ENCODE measurements at regions not wholly inside any gene's neighbourhood (a gene's known extent, or its start where the extent isn't known, plus 50 kb on each side); places are given as distances from the start of the nearest gene placed in this dataset.

DNA sequence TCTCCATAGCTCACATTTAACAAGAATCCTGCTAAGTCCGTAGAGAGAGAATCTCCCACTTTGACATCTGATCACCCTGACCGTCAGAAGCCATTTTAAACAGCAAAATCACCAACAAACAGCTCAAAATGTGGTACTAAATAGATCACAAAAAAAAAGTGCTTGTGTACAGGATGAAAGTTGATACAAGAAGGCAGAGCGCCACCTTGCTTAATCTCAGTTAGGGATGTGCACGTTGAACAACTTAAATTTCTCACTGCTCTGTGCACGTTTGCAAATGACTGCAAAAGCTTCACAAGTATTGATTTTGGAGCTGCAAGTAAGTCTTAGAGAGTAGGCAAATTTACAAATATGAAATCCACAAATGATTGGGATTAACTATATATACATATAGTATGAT lies 63.1 kb upstream of the NREP start:
- Histone ChIP-seq H2BK5ac (ENCODE audit: low read depth, low read length, poor library complexity, severe bottlenecking) (no peak overlapping the region), H3K27me3 (ENCODE audit: control insufficient read depth, insufficient read depth, low read length) (no peaks in the 10 kb centered on the region), H4K5ac (ENCODE audit: low read depth, low read length) (no peak overlapping the region), H4K91ac (ENCODE audit: insufficient read depth, low read depth, low read length) (no peak overlapping the region), H3K4me1 (ENCODE audit: control insufficient read depth, insufficient read depth, low read length) (no peaks in the 10 kb centered on the region), H2BK120ac (ENCODE audit: low read depth, low read length) (no peak overlapping the region), H3K56ac (ENCODE audit: extremely low read depth, insufficient read depth, low read length) (no peak overlapping the region; the same call in 1 of the 2 replicates), H3K4me2 (ENCODE audit: low read depth, low read length) (no peak overlapping the region), H4K8ac (ENCODE audit: low read depth in 2 of 2, low read length in 2 of 2) (no peak overlapping the region), H2BK15ac (ENCODE audit: low read depth, low read length) (no peak overlapping the region), H3K36me3 (ENCODE audit: control insufficient read depth, insufficient read depth, low read length) (no peaks in the 10 kb centered on the region), H3K4ac (ENCODE audit: low read depth, low read length) (no peak overlapping the region), H3K9ac (ENCODE audit: low read depth, low read length) (no peak overlapping the region), H3K18ac (ENCODE audit: low read depth, low read length) (no peak overlapping the region), H2AK5ac (ENCODE audit: low read depth, low read length) (no peak overlapping the region), H3K79me1 (ENCODE audit: low read depth in 1 of 2, low read length in 2 of 2) (no peaks in the 10 kb centered on the region), H3K23ac (ENCODE audit: low read depth, low read length) (no peak overlapping the region), H3K27ac (ENCODE audit: insufficient read depth, low read length) (no peak overlapping the region), H2AFZ (replicated peaks; ENCODE audit: low read length, poor library complexity) (no peak overlapping the region), H2BK20ac (ENCODE audit: low read depth, low read length) (no peak overlapping the region), H3K4me3 (ENCODE audit: insufficient read depth, low read depth, low read length) (no peak overlapping the region), H3K14ac (replicated peaks; ENCODE audit: low read depth, low read length) (no peak overlapping the region), H2AK9ac (replicated peaks; ENCODE audit: low read depth, low read length, poor library complexity) (no peak overlapping the region), H3K9me1 (ENCODE audit: insufficient read depth, low read length) (no peaks in the 10 kb centered on the region), H3K9me3 (ENCODE audit: control insufficient read depth, insufficient read depth, low read length) (peaks cover 2% of the 10 kb centered on the region; the same call in 1 of the 2 replicates), H4K20me1 (ENCODE audit: insufficient read depth, low read length) (no peaks in the 10 kb centered on the region)
- BruUV-seq (replicated peaks): no TSS peak
- in situ Hi-C loops (cut with MboI; ENCODE audit: low sequenced_read_pairs): no loop called here
- DNase-seq (no peak), ATAC-seq (ENCODE audit: low read depth) (no peak)
- no CpG with 5 or more reads among the region's 5 CpGs for WGBS, 2 experiments (ENCODE audit: extremely low coverage in 2 of 2, insufficient read length in 1 of 2)
- TF ChIP-seq, protein P1, sequence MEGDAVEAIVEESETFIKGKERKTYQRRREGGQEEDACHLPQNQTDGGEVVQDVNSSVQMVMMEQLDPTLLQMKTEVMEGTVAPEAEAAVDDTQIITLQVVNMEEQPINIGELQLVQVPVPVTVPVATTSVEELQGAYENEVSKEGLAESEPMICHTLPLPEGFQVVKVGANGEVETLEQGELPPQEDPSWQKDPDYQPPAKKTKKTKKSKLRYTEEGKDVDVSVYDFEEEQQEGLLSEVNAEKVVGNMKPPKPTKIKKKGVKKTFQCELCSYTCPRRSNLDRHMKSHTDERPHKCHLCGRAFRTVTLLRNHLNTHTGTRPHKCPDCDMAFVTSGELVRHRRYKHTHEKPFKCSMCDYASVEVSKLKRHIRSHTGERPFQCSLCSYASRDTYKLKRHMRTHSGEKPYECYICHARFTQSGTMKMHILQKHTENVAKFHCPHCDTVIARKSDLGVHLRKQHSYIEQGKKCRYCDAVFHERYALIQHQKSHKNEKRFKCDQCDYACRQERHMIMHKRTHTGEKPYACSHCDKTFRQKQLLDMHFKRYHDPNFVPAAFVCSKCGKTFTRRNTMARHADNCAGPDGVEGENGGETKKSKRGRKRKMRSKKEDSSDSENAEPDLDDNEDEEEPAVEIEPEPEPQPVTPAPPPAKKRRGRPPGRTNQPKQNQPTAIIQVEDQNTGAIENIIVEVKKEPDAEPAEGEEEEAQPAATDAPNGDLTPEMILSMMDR (conservative IDR thresholded peaks at IDR 0.05; ENCODE audit: low read depth, low read length): no peak
- no peak for TF ChIP-seq RFX5 (IDR thresholded peaks at IDR 0.05; ENCODE audit: low read depth, low read length)
- TF ChIP-seq, protein P2, sequence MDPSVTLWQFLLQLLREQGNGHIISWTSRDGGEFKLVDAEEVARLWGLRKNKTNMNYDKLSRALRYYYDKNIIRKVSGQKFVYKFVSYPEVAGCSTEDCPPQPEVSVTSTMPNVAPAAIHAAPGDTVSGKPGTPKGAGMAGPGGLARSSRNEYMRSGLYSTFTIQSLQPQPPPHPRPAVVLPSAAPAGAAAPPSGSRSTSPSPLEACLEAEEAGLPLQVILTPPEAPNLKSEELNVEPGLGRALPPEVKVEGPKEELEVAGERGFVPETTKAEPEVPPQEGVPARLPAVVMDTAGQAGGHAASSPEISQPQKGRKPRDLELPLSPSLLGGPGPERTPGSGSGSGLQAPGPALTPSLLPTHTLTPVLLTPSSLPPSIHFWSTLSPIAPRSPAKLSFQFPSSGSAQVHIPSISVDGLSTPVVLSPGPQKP (IDR thresholded peaks at IDR 0.05; ENCODE audit: borderline replicate concordance, low read depth, low read length): no peak
- TF ChIP-seq, protein P3, sequence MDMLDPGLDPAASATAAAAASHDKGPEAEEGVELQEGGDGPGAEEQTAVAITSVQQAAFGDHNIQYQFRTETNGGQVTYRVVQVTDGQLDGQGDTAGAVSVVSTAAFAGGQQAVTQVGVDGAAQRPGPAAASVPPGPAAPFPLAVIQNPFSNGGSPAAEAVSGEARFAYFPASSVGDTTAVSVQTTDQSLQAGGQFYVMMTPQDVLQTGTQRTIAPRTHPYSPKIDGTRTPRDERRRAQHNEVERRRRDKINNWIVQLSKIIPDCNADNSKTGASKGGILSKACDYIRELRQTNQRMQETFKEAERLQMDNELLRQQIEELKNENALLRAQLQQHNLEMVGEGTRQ (IDR thresholded peaks at IDR 0.05; ENCODE audit: low read depth, low read length): no peak
- TF ChIP-seq CEBPB (IDR thresholded peaks at IDR 0.05; ENCODE audit: low read depth, low read length): no peak
- no peak for TF ChIP-seq BHLHE40 (IDR thresholded peaks at IDR 0.05; ENCODE audit: low read depth, low read length)
- TF ChIP-seq NFE2L2 (IDR thresholded peaks at IDR 0.05; ENCODE audit: low read depth, low read length): no peak
- TF ChIP-seq FOS (IDR thresholded peaks at IDR 0.05; ENCODE audit: low read depth, low read length): no peak
- no peak for TF ChIP-seq RCOR1 (IDR thresholded peaks at IDR 0.05; ENCODE audit: insufficient replicate concordance, low read length)
- no peak for TF ChIP-seq MAZ (IDR thresholded peaks at IDR 0.05; ENCODE audit: borderline replicate concordance, low read depth, low read length)
- TF ChIP-seq POLR2A (IDR thresholded peaks at IDR 0.05; ENCODE audit: low read depth, low read length): no peak
- TF ChIP-seq MXI1 (IDR thresholded peaks at IDR 0.05; ENCODE audit: borderline replicate concordance, low read depth, low read length): no peak
- TF ChIP-seq CHD1 (IDR thresholded peaks at IDR 0.05; ENCODE audit: low read depth, low read length): no peak
- TF ChIP-seq RAD21 (IDR thresholded peaks at IDR 0.05; ENCODE audit: low read length): no peak
- no peak for TF ChIP-seq MAFK (IDR thresholded peaks at IDR 0.05; ENCODE audit: low read depth, low read length)
- no peak for TF ChIP-seq SMC3 (IDR thresholded peaks at IDR 0.05; ENCODE audit: low read depth, low read length)
- POLR2A ChIA-PET (ENCODE audit: unreplicated experiment): no interaction called here
- intact Hi-C loops (cut with micrococcal nuclease): no loop called here
- dilution Hi-C loops (cut with HindIII; ENCODE audit: low sequenced_read_pairs, unreplicated experiment): no loop called here
- CTCF ChIA-PET: interaction anchor here (0.6 kb wide), 1 partner anchor 43 kb away, joined by 4 read pairs; no protein-coding TSS in a partner anchor
